ENCODE measurements at regions not wholly inside any gene's neighbourhood (a gene's known extent, or its start where the extent isn't known, plus 50 kb on each side); places are given as distances from the start of the nearest gene placed in this dataset.

DNA sequence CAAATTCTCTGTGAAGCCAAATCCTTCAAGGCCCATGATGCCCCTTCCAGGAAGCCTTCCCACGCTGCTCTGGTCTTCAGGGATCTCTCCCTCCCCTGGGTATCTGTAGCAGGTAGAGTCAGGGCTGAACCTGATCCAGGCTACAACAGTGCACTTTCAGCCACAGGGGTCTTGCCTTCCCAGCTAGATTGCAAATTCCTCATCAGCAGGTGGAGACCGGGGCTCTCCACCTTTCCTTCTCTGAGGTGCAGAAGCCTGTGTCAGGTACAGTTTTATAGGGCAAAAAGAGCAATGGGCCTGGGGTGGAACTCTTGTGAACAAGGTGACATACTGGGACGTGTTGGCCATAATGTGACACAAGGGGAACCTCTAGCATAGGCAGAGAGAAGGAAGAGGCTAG lies 312.9 kb downstream of the MYCN start:
- TF ChIP-seq EZH2phosphoT487 (conservative IDR thresholded peaks at IDR 0.05; ENCODE audit: low read length) = no peak
- TF ChIP-seq, protein P1, sequence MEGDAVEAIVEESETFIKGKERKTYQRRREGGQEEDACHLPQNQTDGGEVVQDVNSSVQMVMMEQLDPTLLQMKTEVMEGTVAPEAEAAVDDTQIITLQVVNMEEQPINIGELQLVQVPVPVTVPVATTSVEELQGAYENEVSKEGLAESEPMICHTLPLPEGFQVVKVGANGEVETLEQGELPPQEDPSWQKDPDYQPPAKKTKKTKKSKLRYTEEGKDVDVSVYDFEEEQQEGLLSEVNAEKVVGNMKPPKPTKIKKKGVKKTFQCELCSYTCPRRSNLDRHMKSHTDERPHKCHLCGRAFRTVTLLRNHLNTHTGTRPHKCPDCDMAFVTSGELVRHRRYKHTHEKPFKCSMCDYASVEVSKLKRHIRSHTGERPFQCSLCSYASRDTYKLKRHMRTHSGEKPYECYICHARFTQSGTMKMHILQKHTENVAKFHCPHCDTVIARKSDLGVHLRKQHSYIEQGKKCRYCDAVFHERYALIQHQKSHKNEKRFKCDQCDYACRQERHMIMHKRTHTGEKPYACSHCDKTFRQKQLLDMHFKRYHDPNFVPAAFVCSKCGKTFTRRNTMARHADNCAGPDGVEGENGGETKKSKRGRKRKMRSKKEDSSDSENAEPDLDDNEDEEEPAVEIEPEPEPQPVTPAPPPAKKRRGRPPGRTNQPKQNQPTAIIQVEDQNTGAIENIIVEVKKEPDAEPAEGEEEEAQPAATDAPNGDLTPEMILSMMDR (IDR thresholded peaks at IDR 0.05; ENCODE audit: insufficient read depth, low read length, poor library complexity, severe bottlenecking) = no peak
